ENCODE measurements at regions not wholly inside any gene's neighbourhood (a gene's known extent, or its start where the extent isn't known, plus 50 kb on each side); places are given as distances from the start of the nearest gene placed in this dataset.

GRCh38 chr5:2302169-2302568 lies 419.4 kb upstream of the IRX4 start:
- Histone ChIP-seq H3K79me2 (ENCODE audit: insufficient read depth, low read depth) (no peaks in the 10 kb centered on the region), H3K9ac (no peak overlapping the region), H4K20me1 (ENCODE audit: insufficient read depth) (no peaks in the 10 kb centered on the region), H3K4me3 (IDR thresholded peaks at IDR 0.05; ENCODE audit: insufficient read depth, low read depth, low read length) (no peak overlapping the region), H3K27ac (no peak overlapping the region), H3K27me3 (ENCODE audit: insufficient read depth, low read depth) (no peaks in the 10 kb centered on the region), H3K4me1 (ENCODE audit: low read depth, poor library complexity, severe bottlenecking) (no peaks in the 10 kb centered on the region), H2AFZ (ENCODE audit: low read depth) (no peak overlapping the region), H3K36me3 (ENCODE audit: insufficient read depth) (no peaks in the 10 kb centered on the region), H3K4me2 (no peak overlapping the region)
- TF ChIP-seq CTCF (conservative IDR thresholded peaks at IDR 0.05; ENCODE audit: low read depth, low read length), result no peak

- H3K9ac ChIP-seq, result no peak overlapping the region
- no peak overlapping the region for H3K27ac ChIP-seq
- H3K79me2 ChIP-seq (ENCODE audit: insufficient read depth, low read depth), result no peaks in the 10 kb centered on the region
- H4K20me1 ChIP-seq (ENCODE audit: insufficient read depth), result no peaks in the 10 kb centered on the region
- no peak overlapping the region for H2AFZ ChIP-seq (ENCODE audit: low read depth)
- no peaks in the 10 kb centered on the region for H3K36me3 ChIP-seq (ENCODE audit: insufficient read depth)
- no peak overlapping the region for H3K4me2 ChIP-seq
- H3K4me1 ChIP-seq (ENCODE audit: low read depth, poor library complexity, severe bottlenecking), result no peaks in the 10 kb centered on the region
- no peak for TF ChIP-seq CTCF (conservative IDR thresholded peaks at IDR 0.05; ENCODE audit: low read depth, low read length)
- no peak overlapping the region for H3K4me3 ChIP-seq (IDR thresholded peaks at IDR 0.05; ENCODE audit: insufficient read depth, low read depth, low read length)
- H3K27me3 ChIP-seq (ENCODE audit: insufficient read depth, low read depth), result no peaks in the 10 kb centered on the region
Observed at GRCh38 chr5:2300861-2301574, 418.3 kb upstream of the IRX4 start.

GRCh38 chr5:2300421-2300820 lies 417.7 kb upstream of the IRX4 start:
- H3K27me3 ChIP-seq (ENCODE audit: insufficient read depth, low read depth), result no peaks in the 10 kb centered on the region

GRCh38 chr5:2299388-2300220 lies 416.9 kb upstream of the IRX4 start:
- H3K4me2 ChIP-seq, result no peak overlapping the region
- H3K27ac ChIP-seq, result no peak overlapping the region
- no peak overlapping the region for H2AFZ ChIP-seq (ENCODE audit: low read depth)
- no peak overlapping the region for H3K4me3 ChIP-seq (IDR thresholded peaks at IDR 0.05; ENCODE audit: insufficient read depth, low read depth, low read length)
- H3K4me1 ChIP-seq (ENCODE audit: low read depth, poor library complexity, severe bottlenecking), result no peaks in the 10 kb centered on the region
- H3K79me2 ChIP-seq (ENCODE audit: insufficient read depth, low read depth), result no peaks in the 10 kb centered on the region
- H3K36me3 ChIP-seq (ENCODE audit: insufficient read depth), result no peaks in the 10 kb centered on the region
- H3K9ac ChIP-seq, result no peak overlapping the region
- no peak for TF ChIP-seq CTCF (conservative IDR thresholded peaks at IDR 0.05; ENCODE audit: low read depth, low read length)
- no peaks in the 10 kb centered on the region for H4K20me1 ChIP-seq (ENCODE audit: insufficient read depth)
- H3K27me3 ChIP-seq (ENCODE audit: insufficient read depth, low read depth), result no peaks in the 10 kb centered on the region

More at GRCh38 chr5:2300421-2300820, 417.7 kb upstream of the IRX4 start:
- no peak overlapping the region for H3K9ac ChIP-seq
- H3K36me3 ChIP-seq (ENCODE audit: insufficient read depth), result no peaks in the 10 kb centered on the region
- H3K27ac ChIP-seq, result no peak overlapping the region
- no peak overlapping the region for H3K4me3 ChIP-seq (IDR thresholded peaks at IDR 0.05; ENCODE audit: insufficient read depth, low read depth, low read length)
- no peak for TF ChIP-seq CTCF (conservative IDR thresholded peaks at IDR 0.05; ENCODE audit: low read depth, low read length)
- H4K20me1 ChIP-seq (ENCODE audit: insufficient read depth), result no peaks in the 10 kb centered on the region
- H3K79me2 ChIP-seq (ENCODE audit: insufficient read depth, low read depth), result no peaks in the 10 kb centered on the region
- H2AFZ ChIP-seq (ENCODE audit: low read depth), result no peak overlapping the region
- H3K4me1 ChIP-seq (ENCODE audit: low read depth, poor library complexity, severe bottlenecking), result no peaks in the 10 kb centered on the region
- no peak overlapping the region for H3K4me2 ChIP-seq

Data from KMS-11 (cell line).